ENCODE measurements at regions not wholly inside any gene's neighbourhood (a gene's known extent, or its start where the extent isn't known, plus 50 kb on each side); places are given as distances from the start of the nearest gene placed in this dataset.

GRCh38 chr20:50428097-50428828 lies 81.9 kb upstream of the PTPN1 start:
- no peaks in the 10 kb centered on the region for H3K27me3 ChIP-seq (ENCODE audit: insufficient read depth in 3 of 3, low read length in 2 of 3)
- DNase-seq, result no peak
- H3K36me3 ChIP-seq (ENCODE audit: insufficient read depth in 1 of 2, low read depth in 1 of 2), result no peaks in the 10 kb centered on the region
- WGBS, 3 donors, result 76 to 86% (median 79%) methylated on average over 6 of the region's 6 CpGs
- H3K9me3 ChIP-seq, result no peaks in the 10 kb centered on the region
- no peak overlapping the region for H3K4me3 ChIP-seq
- H3K4me1 ChIP-seq, result peaks cover 40% of the 10 kb centered on the region
- intact Hi-C loops (cut with DNase I), result no loop called here
- TF ChIP-seq CTCF (IDR thresholded peaks at IDR 0.05), result no peak
- ATAC-seq, result peak in 1 of 4 donors; percentile 26
- peak overlapping the region; percentile 75 for H3K27ac ChIP-seq

DNA sequence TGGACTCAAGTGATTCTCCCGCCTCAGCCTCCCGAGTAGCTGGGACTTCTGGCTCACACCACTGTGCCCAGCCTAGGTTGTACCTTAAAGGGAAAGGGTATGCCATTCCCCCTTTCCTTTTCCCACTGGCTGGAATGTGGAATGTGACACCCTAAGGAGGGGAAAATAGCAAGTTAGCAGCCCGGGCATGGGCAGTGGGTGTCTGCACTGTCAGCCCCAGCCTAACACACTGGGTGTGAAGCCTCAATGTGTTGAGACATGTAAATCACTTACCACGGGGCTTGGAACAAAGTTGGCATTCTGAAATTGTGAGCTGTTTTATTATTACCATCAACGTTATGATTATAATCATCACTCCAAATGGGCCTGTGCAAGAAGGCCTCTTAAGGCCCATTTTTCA lies 80.8 kb upstream of the PTPN1 start:
- Histone ChIP-seq H3K27me3 (ENCODE audit: insufficient read depth in 3 of 3, low read length in 2 of 3) (no peaks in the 10 kb centered on the region), H3K9me3 (no peaks in the 10 kb centered on the region), H3K36me3 (ENCODE audit: insufficient read depth in 1 of 2, low read depth in 1 of 2) (no peaks in the 10 kb centered on the region), H3K4me1 (peaks cover 29% of the 10 kb centered on the region), H3K27ac (peak overlapping the region; percentile 33), H3K4me3 (no peak overlapping the region)
- peak in 2 of 4 donors; percentile 9 to 13 for ATAC-seq
- 42 to 63% (median 44%) methylated on average over 5 of the region's 5 CpGs for WGBS, 3 donors
- no peak for DNase-seq
- intact Hi-C loops (cut with DNase I), result no loop called here
- no peak for TF ChIP-seq CTCF (IDR thresholded peaks at IDR 0.05)

GRCh38 chr20:50431066-50431450 lies 79.1 kb upstream of the PTPN1 start:
- no peak for ATAC-seq
- WGBS, 3 donors, result 70 to 83% (median 80%) methylated on average over 9 of the region's 9 CpGs
- Histone ChIP-seq H3K36me3 (ENCODE audit: insufficient read depth in 1 of 2, low read depth in 1 of 2) (no peaks in the 10 kb centered on the region), H3K4me1 (peaks cover 33% of the 10 kb centered on the region), H3K9me3 (no peaks in the 10 kb centered on the region), H3K27me3 (ENCODE audit: insufficient read depth in 3 of 3, low read length in 2 of 3) (no peaks in the 10 kb centered on the region), H3K4me3 (no peak overlapping the region), H3K27ac (no peak overlapping the region)
- no peak for DNase-seq
- no peak for TF ChIP-seq CTCF (IDR thresholded peaks at IDR 0.05)
- intact Hi-C loops (cut with DNase I), result no loop called here

DNA sequence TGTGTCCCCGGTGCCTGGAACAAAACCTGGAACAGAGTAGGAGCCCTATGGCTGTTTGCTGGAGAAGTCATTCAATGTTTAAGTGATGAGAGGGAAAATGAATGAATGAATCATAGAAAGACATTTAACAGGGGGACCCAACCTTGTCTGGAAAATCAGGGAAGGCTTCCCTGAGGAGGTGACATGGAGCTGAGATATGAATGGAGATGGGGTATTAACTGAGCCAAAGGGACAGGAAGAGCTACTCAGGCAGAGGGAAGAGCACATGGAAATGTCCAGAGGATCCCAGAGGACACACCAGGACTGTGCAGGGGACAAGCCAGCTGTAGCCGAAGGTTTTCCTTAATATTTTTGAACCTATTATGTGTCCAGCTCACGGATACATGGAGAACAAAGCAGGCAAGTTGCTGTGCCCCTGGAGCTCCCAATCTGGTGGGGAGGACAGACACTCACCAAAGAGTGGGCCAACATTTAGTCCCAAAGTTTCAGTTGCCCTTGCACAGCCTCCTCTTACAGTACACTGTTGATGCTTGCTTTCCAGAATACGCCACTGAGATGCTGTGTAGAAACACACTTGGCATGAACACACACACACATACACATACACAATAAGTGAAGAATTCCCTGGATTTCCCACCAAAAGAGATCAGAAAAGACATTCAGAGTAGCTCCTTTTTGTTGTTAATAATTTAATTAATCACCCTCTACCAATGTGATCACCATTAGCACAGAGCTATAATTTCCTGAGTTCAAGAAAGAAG lies 77.0 kb upstream of the PTPN1 start:
- H3K36me3 ChIP-seq (ENCODE audit: insufficient read depth in 1 of 2, low read depth in 1 of 2), result no peaks in the 10 kb centered on the region
- 87 to 96% (median 94%) methylated on average over 4 of the region's 4 CpGs for WGBS, 3 donors
- ATAC-seq (no peak), DNase-seq (no peak)
- H3K4me3 ChIP-seq, result no peak overlapping the region
- intact Hi-C loops (cut with DNase I), result no loop called here
- peaks cover 18% of the 10 kb centered on the region for H3K4me1 ChIP-seq
- no peak for TF ChIP-seq CTCF (IDR thresholded peaks at IDR 0.05)
- no peaks in the 10 kb centered on the region for H3K9me3 ChIP-seq
- no peak overlapping the region for H3K27ac ChIP-seq
- no peaks in the 10 kb centered on the region for H3K27me3 ChIP-seq (ENCODE audit: insufficient read depth in 3 of 3, low read length in 2 of 3)
